ENCODE measurements at regions not wholly inside any gene's neighbourhood (a gene's known extent, or its start where the extent isn't known, plus 50 kb on each side); places are given as distances from the start of the nearest gene placed in this dataset.

DNA sequence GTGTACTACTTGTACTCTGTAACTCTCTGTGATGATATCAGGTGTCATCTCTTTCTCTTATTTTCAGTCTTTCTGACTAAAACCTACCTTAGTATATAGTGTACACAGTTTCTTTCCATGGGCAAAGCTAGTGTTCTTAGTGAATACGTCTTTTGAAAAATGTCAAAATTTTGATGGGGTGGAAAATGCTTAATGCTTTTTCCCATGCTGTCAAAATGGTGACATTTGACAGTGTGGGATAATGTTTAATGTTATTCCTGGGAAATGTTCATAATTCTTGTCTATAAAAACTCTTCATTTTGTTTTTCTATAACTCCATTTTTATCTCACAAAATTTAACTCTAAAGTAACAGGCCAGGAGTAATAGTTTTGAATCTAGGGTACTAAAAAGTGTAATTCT is 742.7 kb upstream of the FOXG1 start:
- H3K4me3 ChIP-seq (ENCODE audit: low read depth in 2 of 2, low read length in 2 of 2) = no peak overlapping the region
- no peaks in the 10 kb centered on the region for H3K4me1 ChIP-seq (ENCODE audit: control insufficient read depth, insufficient read depth, low read length)
- POLR2A ChIA-PET = no interaction called here
- in situ Hi-C loops (cut with HindIII; ENCODE audit: low pct_unique_long_range_greater_than_20kb, low sequenced_read_pairs) (no loop called here), intact Hi-C loops (cut with micrococcal nuclease; ENCODE audit: unreplicated experiment) (no loop called here)
- BruUV-seq (replicated peaks) = no TSS peak
- TF ChIP-seq, protein P1, sequence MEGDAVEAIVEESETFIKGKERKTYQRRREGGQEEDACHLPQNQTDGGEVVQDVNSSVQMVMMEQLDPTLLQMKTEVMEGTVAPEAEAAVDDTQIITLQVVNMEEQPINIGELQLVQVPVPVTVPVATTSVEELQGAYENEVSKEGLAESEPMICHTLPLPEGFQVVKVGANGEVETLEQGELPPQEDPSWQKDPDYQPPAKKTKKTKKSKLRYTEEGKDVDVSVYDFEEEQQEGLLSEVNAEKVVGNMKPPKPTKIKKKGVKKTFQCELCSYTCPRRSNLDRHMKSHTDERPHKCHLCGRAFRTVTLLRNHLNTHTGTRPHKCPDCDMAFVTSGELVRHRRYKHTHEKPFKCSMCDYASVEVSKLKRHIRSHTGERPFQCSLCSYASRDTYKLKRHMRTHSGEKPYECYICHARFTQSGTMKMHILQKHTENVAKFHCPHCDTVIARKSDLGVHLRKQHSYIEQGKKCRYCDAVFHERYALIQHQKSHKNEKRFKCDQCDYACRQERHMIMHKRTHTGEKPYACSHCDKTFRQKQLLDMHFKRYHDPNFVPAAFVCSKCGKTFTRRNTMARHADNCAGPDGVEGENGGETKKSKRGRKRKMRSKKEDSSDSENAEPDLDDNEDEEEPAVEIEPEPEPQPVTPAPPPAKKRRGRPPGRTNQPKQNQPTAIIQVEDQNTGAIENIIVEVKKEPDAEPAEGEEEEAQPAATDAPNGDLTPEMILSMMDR (IDR thresholded peaks at IDR 0.05) = no peak
- TF ChIP-seq POLR2AphosphoS5 (IDR thresholded peaks at IDR 0.05; ENCODE audit: low read depth, low read length) (no peak), REST (IDR thresholded peaks at IDR 0.05; ENCODE audit: insufficient read depth in 1 of 2, low read depth in 2 of 2, low read length in 1 of 2) (no peak), TCF7L2 (IDR thresholded peaks at IDR 0.05; ENCODE audit: low read depth, low read length) (no peak), SIN3A (IDR thresholded peaks at IDR 0.05; ENCODE audit: borderline replicate concordance, insufficient read depth, low read depth, low read length) (no peak)
- H3K27me3 ChIP-seq (ENCODE audit: control insufficient read depth, insufficient read depth, low read length) = no peaks in the 10 kb centered on the region
- CTCF ChIA-PET = no interaction called here
- ATAC-seq = no peak
- DNase-seq (ENCODE audit: low read depth, low spot score) = no peak
- no peak overlapping the region for H3K27ac ChIP-seq (ENCODE audit: low read length)
- no peaks in the 10 kb centered on the region for H3K36me3 ChIP-seq (ENCODE audit: control insufficient read depth, insufficient read depth, low read length)
- no peaks in the 10 kb centered on the region for H3K9me3 ChIP-seq (ENCODE audit: control insufficient read depth, insufficient read depth, low read depth, low read length)

DNA sequence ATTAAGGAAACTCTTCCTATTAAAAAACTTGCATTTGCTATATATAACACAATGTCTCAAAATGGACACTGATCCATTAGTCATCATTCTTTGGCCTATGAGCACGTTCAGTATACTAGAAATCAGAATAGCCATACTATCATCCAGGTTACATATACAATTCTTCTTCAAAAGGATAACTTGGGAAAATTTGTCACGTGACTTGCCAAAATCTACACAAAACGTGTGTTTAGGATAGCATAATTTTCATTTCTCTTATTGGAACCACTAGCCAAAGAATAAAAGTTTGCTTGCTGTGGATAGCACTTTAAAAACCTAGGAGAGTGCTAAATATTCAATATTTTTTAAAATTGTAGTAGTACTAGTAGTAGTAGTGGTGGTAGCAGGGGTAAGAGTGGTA is 714.3 kb upstream of the FOXG1 start:
- H3K4me1 ChIP-seq (ENCODE audit: control insufficient read depth, insufficient read depth, low read length) = no peaks in the 10 kb centered on the region
- no peak overlapping the region for H3K27ac ChIP-seq (ENCODE audit: low read length)
- no peaks in the 10 kb centered on the region for H3K36me3 ChIP-seq (ENCODE audit: control insufficient read depth, insufficient read depth, low read length)
- no peak overlapping the region for H3K4me3 ChIP-seq (ENCODE audit: low read depth in 2 of 2, low read length in 2 of 2)
- H3K9me3 ChIP-seq (ENCODE audit: control insufficient read depth, insufficient read depth, low read depth, low read length) = no peaks in the 10 kb centered on the region
- ATAC-seq (no peak), DNase-seq (ENCODE audit: low read depth, low spot score) (no peak)
- POLR2A ChIA-PET = no interaction called here
- no TSS peak for BruUV-seq (replicated peaks)
- TF ChIP-seq SIN3A (IDR thresholded peaks at IDR 0.05; ENCODE audit: borderline replicate concordance, insufficient read depth, low read depth, low read length) (no peak), POLR2AphosphoS5 (IDR thresholded peaks at IDR 0.05; ENCODE audit: low read depth, low read length) (no peak), TCF7L2 (IDR thresholded peaks at IDR 0.05; ENCODE audit: low read depth, low read length) (no peak), REST (IDR thresholded peaks at IDR 0.05; ENCODE audit: insufficient read depth in 1 of 2, low read depth in 2 of 2, low read length in 1 of 2) (no peak)
- TF ChIP-seq, protein P1 (IDR thresholded peaks at IDR 0.05) = no peak
- CTCF ChIA-PET = no interaction called here
- no peaks in the 10 kb centered on the region for H3K27me3 ChIP-seq (ENCODE audit: control insufficient read depth, insufficient read depth, low read length)
- in situ Hi-C loops (cut with HindIII; ENCODE audit: low pct_unique_long_range_greater_than_20kb, low sequenced_read_pairs) (no loop called here), intact Hi-C loops (cut with micrococcal nuclease; ENCODE audit: unreplicated experiment) (no loop called here)
